Gastrocnemius medialis (tissue), 4 donors: ENCODE measurements at regions not wholly inside any gene's neighbourhood (a gene's known extent, or its start where the extent isn't known, plus 50 kb on each side); places are given as distances from the start of the nearest gene placed in this dataset.

Experiments used
- ATAC-seq, 2 donors: fragments of 150-250 bp; one replicate each; pipeline ENCODE4 v1.9.1; 2016
- DNase-seq, 2 donors: peaks; one replicate each; pipeline ENCODE4 v3.0.0-alpha.2; 2019
- H3K27ac ChIP-seq, 4 donors: fragments of 200-600 bp; sonication (generic); 1 replicate in 1 of 4; 2 replicates in 3 of 4; pipeline ENCODE4 v1.5.1; 2016 to 2018; ENCODE audit warnings: mild to moderate bottlenecking in 2 of 4, moderate library complexity in 1 of 4
- H3K27me3 ChIP-seq, 3 donors: fragments of 200-600 bp; sonication (generic) in 2 of 3; 1 replicate in 1 of 3; 2 replicates in 2 of 3; pipeline versions ENCODE4 v1.5.1 to v1.6.0; 2016 to 2019; ENCODE audit warnings: mild to moderate bottlenecking in 1 of 3, moderate library complexity in 1 of 3
- H3K36me3 ChIP-seq, 2 donors: fragments of 200-600 bp; sonication (generic) in 1 of 2; one replicate each; pipeline ENCODE4 v1.5.1; 2017 to 2018
- H3K4me1 ChIP-seq, 2 donors: fragments of 200-600 bp; sonication (generic) in 1 of 2; one replicate each; pipeline ENCODE4 v1.5.1; 2016 to 2017; ENCODE audit warnings: mild to moderate bottlenecking in 2 of 2
- H3K4me3 ChIP-seq, 4 donors: fragments of 200-600 bp; sonication (generic) in 3 of 4; 1 replicate in 1 of 4; 2 replicates in 3 of 4; pipeline ENCODE4 v1.5.1; 2016 to 2019; ENCODE audit warnings: mild to moderate bottlenecking in 2 of 4
- H3K9me3 ChIP-seq, 3 donors: fragments of 200-600 bp; sonication (generic) in 2 of 3; 1 replicate in 1 of 3; 2 replicates in 2 of 3; pipeline ENCODE4 v1.5.1; 2016 to 2019
- CTCF ChIP-seq, 5 experiments: fragments of 450-650 bp in 3 of 5; fragments of 200-600 bp in 2 of 5; sonication (generic) in 2 of 5; IDR thresholded peaks in 4 of 5; conservative IDR thresholded peaks in 1 of 5; 1 replicate in 4 of 5; 2 replicates in 1 of 5; pipeline ENCODE4 v1.5.1; 2016 to 2019; ENCODE audit warnings: antibody characterized with exemption in 5 of 5, mild to moderate bottlenecking in 3 of 5, moderate library complexity in 3 of 5
- POLR2A ChIP-seq, 2 donors: fragments of 450-650 bp; IDR thresholded peaks; one replicate each; pipeline ENCODE4 v1.6.1; 2017; ENCODE audit warnings: antibody characterized with exemption in 2 of 2, mild to moderate bottlenecking in 2 of 2, moderate library complexity in 2 of 2
- in situ Hi-C, 4 donors: fragments of 200-750 bp; cut with MboI; loops; one replicate each; pipeline versions ENCODE4 v1.15.0 to v1.8.0; 2017; ENCODE audit warnings: low sequenced_read_pairs in 4 of 4
- intact Hi-C: fragments of 100-400 bp; cut with DNase I; formaldehyde crosslinking; loops from one replicate; pipeline ENCODE4 v1.15.1; 2023; ENCODE audit warnings: low total_unique reads

GRCh38 chr20:48425817-48426612 is 401.8 kb downstream of the PREX1 start:
- no peak for DNase-seq
- TF ChIP-seq CTCF (IDR thresholded peaks at IDR 0.05 in 4 of 5, conservative IDR thresholded peaks at IDR 0.05 in 1 of 5) (no peak), POLR2A (IDR thresholded peaks at IDR 0.05) (no peak)
- Histone ChIP-seq H3K27ac (no peak overlapping the region), H3K36me3 (no peaks in the 10 kb centered on the region), H3K4me1 (no peaks in the 10 kb centered on the region), H3K9me3 (no peaks in the 10 kb centered on the region), H3K4me3 (no peak overlapping the region), H3K27me3 (peaks cover 0 to 5% (median 0%) of the 10 kb centered on the region in 3 donors)
- ATAC-seq: no peak
- intact Hi-C loops: no loop called here
- in situ Hi-C loops: no loop called here

GRCh38 chr20:48425321-48425720 is 402.5 kb downstream of the PREX1 start:
- TF ChIP-seq POLR2A (IDR thresholded peaks at IDR 0.05): no peak
- TF ChIP-seq CTCF (IDR thresholded peaks at IDR 0.05 in 4 of 5, conservative IDR thresholded peaks at IDR 0.05 in 1 of 5): no peak
- intact Hi-C loops: no loop called here
- Histone ChIP-seq H3K9me3 (no peaks in the 10 kb centered on the region), H3K27ac (no peak overlapping the region), H3K4me1 (no peaks in the 10 kb centered on the region), H3K27me3 (peaks cover 0 to 4% (median 0%) of the 10 kb centered on the region in 3 donors), H3K4me3 (no peak overlapping the region), H3K36me3 (no peaks in the 10 kb centered on the region)
- no peak for DNase-seq
- ATAC-seq: no peak
- in situ Hi-C loops: no loop called here

- TF ChIP-seq POLR2A (IDR thresholded peaks at IDR 0.05): no peak
- no peaks in the 10 kb centered on the region for H3K9me3 ChIP-seq
- no peak overlapping the region for H3K4me3 ChIP-seq
- intact Hi-C loops (no loop called here), in situ Hi-C loops (no loop called here)
- H3K36me3 ChIP-seq: no peaks in the 10 kb centered on the region
- H3K4me1 ChIP-seq: no peaks in the 10 kb centered on the region
- DNase-seq: no peak
- no peak for ATAC-seq
- peaks cover 0 to 2% (median 0%) of the 10 kb centered on the region in 3 donors for H3K27me3 ChIP-seq
- no peak overlapping the region for H3K27ac ChIP-seq
Observed at GRCh38 chr20:48422242-48422960, 405.4 kb downstream of the PREX1 start.

- TF ChIP-seq CTCF (IDR thresholded peaks at IDR 0.05 in 4 of 5, conservative IDR thresholded peaks at IDR 0.05 in 1 of 5) (no peak), POLR2A (IDR thresholded peaks at IDR 0.05) (no peak)
- in situ Hi-C loops (no loop called here), intact Hi-C loops (no loop called here)
- DNase-seq: no peak
- Histone ChIP-seq H3K36me3 (no peaks in the 10 kb centered on the region), H3K4me3 (no peak overlapping the region), H3K27me3 (peaks cover 0 to 2% (median 0%) of the 10 kb centered on the region in 3 donors), H3K27ac (no peak overlapping the region), H3K9me3 (no peaks in the 10 kb centered on the region), H3K4me1 (no peaks in the 10 kb centered on the region)
- no peak for ATAC-seq
Observed at GRCh38 chr20:48421547-48421946, 406.3 kb downstream of the PREX1 start.

- Histone ChIP-seq H3K4me1 (no peaks in the 10 kb centered on the region), H3K27me3 (peaks cover 0 to 2% (median 0%) of the 10 kb centered on the region in 3 donors), H3K9me3 (no peaks in the 10 kb centered on the region), H3K4me3 (no peak overlapping the region), H3K36me3 (no peaks in the 10 kb centered on the region), H3K27ac (no peak overlapping the region)
- in situ Hi-C loops: no loop called here
- TF ChIP-seq CTCF (IDR thresholded peaks at IDR 0.05 in 4 of 5, conservative IDR thresholded peaks at IDR 0.05 in 1 of 5) (no peak), POLR2A (IDR thresholded peaks at IDR 0.05) (no peak)
- no peak for DNase-seq
- intact Hi-C loops: no loop called here
- no peak for ATAC-seq
Observed at GRCh38 chr20:48420176-48420575, 407.6 kb downstream of the PREX1 start.
